Activated T-helper 1 cell treated with anti-CD3 and anti-CD28 coated beads, Interleukin-2, amount 50 U/mL, for 16 hours (primary cell): ENCODE measurements at regions not wholly inside any gene's neighbourhood (a gene's known extent, or its start where the extent isn't known, plus 50 kb on each side); places are given as distances from the start of the nearest gene placed in this dataset.
"Not testable (repeated sequence)": the region's sequence is repeated elsewhere in the genome, so short reads cannot be mapped to it uniquely, and the experiment has no call there.

Source experiments
- DNase-seq, 2 donors: peaks; one replicate each; pipeline ENCODE4 v3.0.0-alpha.2; 2020; ENCODE audit warnings: low read depth in 1 of 2, low spot score in 1 of 2

DNA sequence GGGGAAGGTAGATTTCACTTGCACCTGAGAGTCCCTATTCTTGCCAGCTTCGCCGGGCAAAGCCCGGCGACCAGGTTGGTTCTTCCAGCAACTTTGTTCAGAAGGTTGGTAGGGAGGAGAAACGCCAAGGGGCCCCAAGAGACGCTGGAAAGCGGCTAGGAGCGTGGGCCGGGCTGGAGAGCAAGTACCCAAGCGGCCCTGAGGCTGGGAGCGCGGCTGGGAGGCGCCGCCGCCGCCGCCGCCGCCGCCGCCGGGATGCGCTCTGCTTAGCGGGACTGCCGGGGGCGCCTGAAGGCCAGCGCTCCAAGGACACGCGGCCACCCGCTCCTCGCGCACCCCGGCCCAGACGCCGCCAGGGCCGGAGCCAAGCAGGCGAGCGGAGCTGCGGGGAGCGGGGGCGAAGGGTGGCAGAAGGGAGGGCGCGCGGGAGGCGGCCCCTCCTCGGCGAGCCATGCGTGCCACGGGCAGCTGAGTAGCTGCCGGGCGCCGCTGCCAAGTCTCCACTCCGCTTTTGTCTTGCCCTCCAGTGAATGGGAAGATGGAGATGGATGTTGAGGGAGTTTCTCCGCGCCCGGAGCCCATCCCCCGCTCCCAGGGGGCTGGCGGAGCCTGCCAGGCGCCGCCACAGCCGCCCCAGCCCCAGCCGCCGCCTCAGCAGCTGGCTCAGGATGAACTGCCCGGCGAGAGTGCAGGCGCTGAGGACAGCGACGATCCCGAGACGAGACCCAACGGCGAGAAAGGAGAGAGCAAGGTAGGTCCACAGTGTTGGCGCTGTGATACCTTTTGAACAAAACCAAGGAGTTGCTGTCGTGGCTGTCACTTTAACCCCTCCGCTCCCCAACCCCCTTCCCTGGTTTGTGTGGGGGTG is 227.4 kb upstream of the AZI2 start:
- no peak for DNase-seq

GRCh38 chr3:28576614-28577200 is 228.1 kb upstream of the AZI2 start:
- no peak for DNase-seq

DNA sequence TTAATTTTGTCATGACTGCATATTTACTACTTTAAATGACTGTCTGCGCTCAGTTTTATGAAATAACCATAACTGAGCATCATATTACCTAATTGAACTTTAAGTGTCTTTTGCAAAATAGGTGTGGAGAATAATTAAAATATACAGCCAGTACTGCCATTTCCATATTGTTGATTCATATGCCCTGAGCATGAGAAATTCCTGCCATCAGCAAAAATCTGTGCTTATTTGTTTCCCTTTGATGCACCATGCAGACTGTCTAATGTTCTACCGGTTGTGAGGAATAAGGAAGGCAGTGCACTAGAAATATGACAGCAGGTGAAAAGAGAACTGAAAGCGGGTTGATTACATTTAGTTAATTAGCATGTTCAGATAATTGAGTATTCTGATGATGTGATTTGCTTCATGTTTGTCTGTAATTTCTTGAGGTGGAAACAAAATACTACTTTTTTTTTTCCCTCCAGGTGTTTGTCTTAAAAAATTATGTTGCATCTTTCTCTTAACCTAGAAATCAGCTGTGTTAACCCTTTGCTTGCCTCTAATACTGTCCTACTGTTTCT is 229.4 kb upstream of the AZI2 start:
- no peak for DNase-seq

DNA sequence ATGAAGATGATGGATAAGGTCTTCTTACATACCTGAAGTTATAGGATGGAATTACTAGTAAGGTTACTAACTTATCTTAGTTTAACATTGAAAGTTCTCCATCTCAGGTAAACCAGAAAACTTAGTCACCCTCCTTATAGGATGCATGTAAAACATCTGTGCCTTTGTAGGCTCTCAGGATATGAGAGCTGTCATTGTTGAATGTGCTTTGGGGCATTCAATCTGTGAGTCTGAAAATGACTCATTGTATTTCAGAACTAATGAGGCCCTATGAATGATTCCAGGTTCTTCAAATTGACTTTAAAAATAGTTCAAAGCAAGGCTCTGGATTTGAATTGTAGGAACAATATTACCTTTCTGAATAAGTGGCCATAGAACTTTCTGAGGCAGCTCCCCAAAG is 237.7 kb upstream of the AZI2 start:
- no peak for DNase-seq

DNA sequence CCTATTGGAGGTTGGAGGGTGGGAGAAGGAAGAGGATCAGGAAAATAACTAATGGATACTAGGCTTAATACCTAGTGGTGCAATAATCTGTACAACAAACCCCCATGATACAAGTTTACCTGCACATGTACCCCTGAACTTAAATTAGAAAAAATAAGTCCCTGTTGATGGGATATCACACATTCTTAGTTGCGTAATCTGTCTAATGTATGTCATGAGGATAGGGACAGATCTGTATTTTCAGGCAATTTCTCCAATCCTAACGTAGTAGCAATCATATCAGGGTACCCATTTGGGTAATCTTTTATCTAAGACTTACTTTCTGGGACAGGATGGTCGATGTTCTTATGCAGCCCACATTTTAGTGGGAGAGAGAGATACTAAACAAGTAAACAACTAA is 239.1 kb upstream of the AZI2 start:
- DNase-seq, result no peak

GRCh38 chr3:28590216-28590615 is 241.6 kb upstream of the AZI2 start:
- no peak for DNase-seq

DNA sequence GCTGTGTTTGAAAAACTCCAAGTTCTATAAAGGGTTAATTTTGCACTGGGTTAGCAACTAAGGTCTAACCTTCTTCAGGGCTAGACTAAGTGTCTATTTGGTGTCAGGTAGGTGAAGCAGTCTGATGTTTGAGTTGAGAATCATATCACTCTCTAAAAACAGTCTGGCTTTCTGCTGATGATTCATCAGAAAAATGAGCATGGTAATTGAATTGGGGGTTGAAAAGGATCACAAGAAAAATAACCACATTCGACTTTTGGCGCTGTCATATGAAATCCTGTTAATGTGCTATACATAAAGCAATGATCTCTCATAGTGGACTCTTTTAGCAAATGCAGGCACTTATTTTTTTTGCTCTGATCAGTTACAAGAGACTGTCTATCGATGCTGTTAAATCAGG is 242.2 kb upstream of the AZI2 start:
- no peak for DNase-seq

DNA sequence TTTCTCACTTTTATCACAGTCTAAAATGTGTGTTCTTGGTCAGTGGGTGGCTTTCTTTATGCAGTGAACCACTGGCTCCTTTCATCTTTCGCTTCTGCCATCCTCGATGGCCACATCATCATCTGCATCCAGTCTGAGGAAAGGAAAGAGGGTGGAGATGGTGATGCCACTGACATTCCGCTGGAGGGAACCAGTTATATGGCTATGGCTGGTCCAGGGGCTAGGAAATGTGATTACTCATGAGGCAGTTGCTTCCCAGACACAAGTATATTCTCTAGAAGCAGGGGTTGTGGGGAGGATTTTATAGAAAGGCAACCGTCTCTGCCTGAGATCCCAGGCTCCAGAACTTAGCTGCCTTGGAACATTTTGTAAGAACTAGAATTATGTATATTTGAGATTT is 246.7 kb upstream of the AZI2 start:
- no peak for DNase-seq

- DNase-seq, result no peak
Observed at GRCh38 chr3:28597452-28597851, 248.8 kb upstream of the AZI2 start.

GRCh38 chr3:28598165-28598564 is 249.5 kb upstream of the AZI2 start:
- DNase-seq, result no peak

DNA sequence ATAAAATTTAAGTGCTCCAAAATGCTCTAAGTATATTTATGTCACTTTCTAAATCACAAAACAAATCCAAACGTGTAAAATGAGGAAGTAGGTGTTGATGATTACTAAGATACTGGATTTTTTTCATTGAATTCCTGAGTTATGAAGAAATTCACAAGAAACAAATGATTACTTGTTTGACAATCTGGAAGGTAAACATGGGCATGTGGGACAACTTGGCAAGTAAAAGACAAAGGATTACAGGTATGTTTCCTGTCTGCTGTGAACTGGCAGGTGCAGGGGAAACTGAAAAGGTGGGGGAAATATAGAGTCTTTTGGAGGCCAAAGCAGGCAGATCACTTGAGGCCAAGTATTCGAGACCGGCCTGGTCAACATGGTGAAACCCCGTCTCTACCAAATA is 252.7 kb upstream of the AZI2 start:
- DNase-seq, result no peak

GRCh38 chr3:28606283-28606682 is 257.7 kb upstream of the AZI2 start:
- DNase-seq, result no peak

GRCh38 chr3:28612232-28612631 is 263.6 kb upstream of the AZI2 start:
- no peak for DNase-seq

DNA sequence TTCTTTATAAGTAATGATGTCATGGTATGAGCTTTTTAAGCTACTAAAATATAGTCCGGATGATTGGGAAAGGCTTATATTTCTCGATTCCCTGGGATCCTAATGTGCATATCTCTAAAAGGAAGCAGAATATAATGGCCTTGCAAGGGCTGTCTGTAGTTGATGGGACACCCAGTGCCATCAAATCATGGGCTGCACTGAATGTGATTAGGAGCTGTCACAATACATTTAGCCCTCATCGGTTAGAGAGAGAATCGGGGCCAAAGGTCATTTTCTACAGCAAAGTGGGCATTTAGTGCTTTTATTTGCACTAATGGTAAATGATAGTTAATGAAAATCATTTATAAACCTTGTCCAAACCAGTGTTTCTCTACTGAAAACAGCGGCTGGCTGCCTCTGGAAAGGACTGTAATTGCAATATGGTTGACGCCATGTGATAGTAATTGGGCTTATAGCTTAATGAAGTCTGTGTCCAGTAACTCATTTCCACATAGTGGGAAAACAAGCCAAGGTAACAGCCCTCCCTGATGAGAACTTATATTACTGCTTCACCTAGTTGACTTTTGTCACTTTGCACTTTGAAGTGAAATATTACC is 265.0 kb upstream of the AZI2 start:
- no peak for DNase-seq

GRCh38 chr3:28615071-28615470 is 266.4 kb upstream of the AZI2 start:
- no peak for DNase-seq

DNA sequence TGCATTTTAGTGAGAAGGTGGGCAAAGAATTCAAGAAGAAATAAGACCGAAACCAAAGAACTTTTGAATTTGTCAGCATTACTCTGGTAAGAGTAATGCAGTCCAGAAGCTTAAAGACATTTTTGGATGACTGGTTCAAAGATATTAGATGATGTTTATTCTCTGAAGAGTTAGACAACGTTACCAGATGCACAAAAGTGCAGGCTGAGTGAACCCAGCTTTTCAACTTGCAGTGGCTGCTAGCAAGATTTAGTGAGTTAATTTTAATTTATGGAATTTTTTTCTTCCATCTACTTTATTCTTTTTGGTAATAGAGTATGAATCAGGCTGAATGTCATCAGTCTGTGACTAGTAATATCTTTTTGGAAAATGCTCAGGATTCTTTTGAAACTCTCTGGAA is 267.3 kb upstream of the AZI2 start:
- DNase-seq, result no peak

GRCh38 chr3:28617821-28618220 is 269.2 kb upstream of the AZI2 start:
- no peak for DNase-seq

- DNase-seq, result no peak
Observed at GRCh38 chr3:28623106-28623505, 274.5 kb upstream of the AZI2 start.

DNA sequence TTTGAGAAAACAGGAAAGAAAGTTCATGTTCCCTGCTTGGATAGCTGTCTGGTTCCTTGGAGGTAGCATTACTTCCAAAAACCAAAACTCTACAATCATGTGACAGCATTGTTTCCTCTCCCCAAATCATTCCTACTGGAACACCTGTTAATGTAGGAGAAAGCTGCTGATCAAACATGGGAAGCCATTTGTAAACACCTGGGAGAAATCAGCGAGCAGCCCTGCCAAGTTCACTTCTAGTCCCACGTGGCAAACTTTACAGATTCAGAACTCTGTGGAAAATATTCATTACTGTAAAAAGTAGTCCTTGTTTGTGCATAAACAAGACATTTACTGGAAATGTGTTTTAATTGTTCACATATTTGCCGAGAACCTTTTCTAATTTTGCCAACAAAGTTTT is 275.5 kb upstream of the AZI2 start:
- DNase-seq, result no peak

DNA sequence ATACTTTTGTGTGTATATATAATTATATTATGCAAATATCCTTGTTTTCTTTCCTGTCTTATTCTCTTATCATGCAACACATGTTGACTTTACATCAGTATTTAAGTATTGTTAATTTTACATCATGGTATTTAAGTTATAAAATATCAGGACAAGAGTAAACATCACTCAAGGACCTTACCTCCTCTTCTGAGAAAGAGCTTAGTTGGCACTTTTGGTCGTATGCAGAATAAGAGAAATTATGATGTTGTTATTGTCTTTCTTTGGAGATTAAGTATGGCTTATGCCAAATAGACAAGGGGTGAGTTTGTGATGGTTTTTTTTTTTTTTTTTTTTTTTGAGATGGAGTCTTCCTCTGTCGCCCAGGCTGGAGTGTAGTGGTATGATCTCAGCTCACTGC is 279.2 kb upstream of the AZI2 start:
- DNase-seq, result not testable (repeated sequence)

DNA sequence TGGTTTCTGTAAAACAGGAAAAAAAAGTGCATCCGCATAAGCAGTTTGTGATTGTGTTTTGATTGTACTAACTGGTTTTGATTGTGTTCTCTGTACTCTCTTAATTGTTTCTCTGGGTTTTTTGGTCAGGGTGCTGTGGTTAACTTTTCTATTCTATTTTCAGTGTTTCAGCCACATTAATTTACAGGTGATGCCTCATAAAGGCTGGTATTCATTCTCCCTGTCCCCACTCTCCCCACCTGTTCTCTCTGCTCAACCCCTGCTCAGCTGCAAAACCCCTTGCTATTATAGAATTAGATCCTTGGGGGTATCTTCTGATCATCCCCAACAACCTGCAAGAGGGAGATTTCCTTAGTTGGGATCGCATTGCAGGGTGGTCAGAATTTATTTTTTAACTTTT is 285.4 kb upstream of the AZI2 start:
- DNase-seq, result no peak

DNA sequence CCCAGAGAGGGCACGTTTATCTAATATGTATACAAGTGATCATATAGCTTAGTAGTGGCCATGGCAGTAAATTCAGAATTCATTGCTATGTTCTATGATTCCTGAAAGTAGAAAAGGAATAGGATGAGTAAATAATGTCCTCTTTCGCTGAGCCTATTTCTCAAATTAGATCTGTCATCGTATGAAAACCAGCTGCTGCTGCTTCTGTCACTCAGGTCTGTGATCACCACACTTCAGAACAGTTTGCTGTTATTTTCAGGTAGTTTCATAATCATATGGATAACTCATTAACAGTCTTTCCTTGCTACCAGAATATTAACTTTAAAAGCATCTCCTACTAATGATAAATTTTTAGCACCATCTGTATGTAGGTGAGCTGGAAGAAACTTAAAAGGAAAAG is 289.1 kb upstream of the AZI2 start:
- DNase-seq, result no peak
